ENCODE measurements at regions not wholly inside any gene's neighbourhood (a gene's known extent, or its start where the extent isn't known, plus 50 kb on each side); places are given as distances from the start of the nearest gene placed in this dataset.

- no peak for DNase-seq
- Histone ChIP-seq H3K36me3 (no peaks in the 10 kb centered on the region), H3K9me3 (no peaks in the 10 kb centered on the region), H3K4me1 (no peaks in the 10 kb centered on the region), H3K9ac (ENCODE audit: low read depth in 2 of 2, low read length in 2 of 2) (no peak overlapping the region), H3K4me3 (no peak overlapping the region), H3K27ac (no peak overlapping the region), H3K27me3 (no peaks in the 10 kb centered on the region)
- intact Hi-C loops (cut with DNase I), result no loop called here
- TF ChIP-seq CTCF (IDR thresholded peaks at IDR 0.05), result no peak
Observed at GRCh38 chr7:36016648-36017047, 136.4 kb upstream of the EEPD1 start.

- no peaks in the 10 kb centered on the region for H3K4me1 ChIP-seq
- H3K27ac ChIP-seq, result no peak overlapping the region
- no peak for DNase-seq
- intact Hi-C loops (cut with DNase I), result no loop called here
- no peaks in the 10 kb centered on the region for H3K27me3 ChIP-seq
- no peak overlapping the region for H3K9ac ChIP-seq (ENCODE audit: low read depth in 2 of 2, low read length in 2 of 2)
- TF ChIP-seq CTCF (IDR thresholded peaks at IDR 0.05), result no peak
- H3K36me3 ChIP-seq, result no peaks in the 10 kb centered on the region
- H3K4me3 ChIP-seq, result no peak overlapping the region
- H3K9me3 ChIP-seq, result no peaks in the 10 kb centered on the region
Observed at GRCh38 chr7:36017111-36017510, 135.9 kb upstream of the EEPD1 start.

- no peaks in the 10 kb centered on the region for H3K9me3 ChIP-seq
- no peaks in the 10 kb centered on the region for H3K36me3 ChIP-seq
- DNase-seq, result no peak
- no peak for TF ChIP-seq CTCF (IDR thresholded peaks at IDR 0.05)
- intact Hi-C loops (cut with DNase I), result no loop called here
- H3K4me3 ChIP-seq, result no peak overlapping the region
- no peak overlapping the region for H3K27ac ChIP-seq
- H3K4me1 ChIP-seq, result no peaks in the 10 kb centered on the region
- no peak overlapping the region for H3K9ac ChIP-seq (ENCODE audit: low read depth in 2 of 2, low read length in 2 of 2)
- H3K27me3 ChIP-seq, result no peaks in the 10 kb centered on the region
Observed at GRCh38 chr7:36018816-36019484, 134.1 kb upstream of the EEPD1 start.

- no peak overlapping the region for H3K27ac ChIP-seq
- no peaks in the 10 kb centered on the region for H3K27me3 ChIP-seq
- H3K36me3 ChIP-seq, result no peaks in the 10 kb centered on the region
- no peak for DNase-seq
- H3K9ac ChIP-seq (ENCODE audit: low read depth in 2 of 2, low read length in 2 of 2), result no peak overlapping the region
- no peak overlapping the region for H3K4me3 ChIP-seq
- H3K9me3 ChIP-seq, result no peaks in the 10 kb centered on the region
- H3K4me1 ChIP-seq, result no peaks in the 10 kb centered on the region
- intact Hi-C loops (cut with DNase I), result no loop called here
- no peak for TF ChIP-seq CTCF (IDR thresholded peaks at IDR 0.05)
Observed at GRCh38 chr7:36019538-36019937, 133.5 kb upstream of the EEPD1 start.

GRCh38 chr7:36019980-36020379, 133.1 kb upstream of the EEPD1 start:
- Histone ChIP-seq H3K9ac (ENCODE audit: low read depth in 2 of 2, low read length in 2 of 2) (no peak overlapping the region), H3K4me3 (no peak overlapping the region), H3K4me1 (no peaks in the 10 kb centered on the region), H3K9me3 (no peaks in the 10 kb centered on the region), H3K27me3 (no peaks in the 10 kb centered on the region), H3K36me3 (no peaks in the 10 kb centered on the region), H3K27ac (no peak overlapping the region)
- intact Hi-C loops (cut with DNase I), result no loop called here
- DNase-seq, result no peak
- no peak for TF ChIP-seq CTCF (IDR thresholded peaks at IDR 0.05)
